ENCODE measurements at regions not wholly inside any gene's neighbourhood (a gene's known extent, or its start where the extent isn't known, plus 50 kb on each side); places are given as distances from the start of the nearest gene placed in this dataset.
"Not testable (repeated sequence)": the region's sequence is repeated elsewhere in the genome, so short reads cannot be mapped to it uniquely, and the experiment has no call there.

GRCh38 chr1:83154306-83154705 lies 844.6 kb downstream of the TTLL7 start:
- not testable (repeated sequence) for TF ChIP-seq CTCF, EP300 (IDR thresholded peaks at IDR 0.05)
